PFSK-1 (cell line): ENCODE measurements at regions not wholly inside any gene's neighbourhood (a gene's known extent, or its start where the extent isn't known, plus 50 kb on each side); places are given as distances from the start of the nearest gene placed in this dataset.

ENCODE experiments used
- FOXP2 ChIP-seq: optimal IDR thresholded peaks from 2 replicates; pipeline ENCODE3; 2011; ENCODE audit warnings: borderline replicate concordance, control low read depth, inconsistent platforms; ENCODE audit not compliant: insufficient read depth; ENCODE audit errors: extremely low read length, extremely low read depth
- POLR2AphosphoS5 ChIP-seq: IDR thresholded peaks from 2 replicates; pipeline ENCODE4 v1.6.1; 2012; ENCODE audit warnings: low read depth, mild to moderate bottlenecking, control low read depth, low read length, moderate library complexity
- SIN3A ChIP-seq: IDR thresholded peaks from 2 replicates; pipeline ENCODE4 v1.6.1; 2012; ENCODE audit warnings: mild to moderate bottlenecking, low read length, moderate library complexity, borderline replicate concordance; ENCODE audit not compliant: insufficient read depth
- TAF1 ChIP-seq: IDR thresholded peaks from 2 replicates; pipeline ENCODE4 v1.6.1; 2012; ENCODE audit warnings: low read length, control low read depth, borderline replicate concordance; ENCODE audit not compliant: insufficient read depth
- TF ChIP-seq, protein P1 (sequence below), 2 experiments: IDR thresholded peaks; 2 replicates each; pipeline versions ENCODE4 v1.6.1 to v1.8.0; 2011 to 2012; ENCODE audit warnings: low read depth in 2 of 2, low read length in 2 of 2, control low read depth in 1 of 2, inconsistent platforms in 1 of 2, mild to moderate bottlenecking in 1 of 2, moderate library complexity in 1 of 2; ENCODE audit not compliant: insufficient read depth in 1 of 2

DNA sequence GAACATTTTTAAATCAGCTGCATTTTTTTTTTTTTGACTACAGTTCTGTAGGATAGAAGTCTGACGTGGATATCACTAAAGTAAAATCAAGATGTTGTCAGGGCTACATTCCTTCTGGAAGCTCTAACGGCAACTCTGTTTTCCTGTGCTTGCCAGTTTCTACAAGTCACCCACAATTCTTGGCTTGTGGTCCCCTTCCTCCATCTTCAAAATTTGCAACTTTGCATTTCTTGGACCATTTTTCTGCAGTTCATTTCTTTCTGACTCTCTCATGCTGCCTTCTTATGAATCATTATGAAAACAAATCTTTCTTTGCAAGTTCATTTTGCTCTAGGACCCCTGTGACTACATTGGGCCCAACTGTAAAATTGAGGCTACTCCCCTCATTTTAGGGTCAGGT lies 367.9 kb downstream of the DSC3 start:
- TF ChIP-seq POLR2AphosphoS5 (no peak), SIN3A (no peak), TAF1 (no peak), FOXP2 (no peak)
- TF ChIP-seq, protein P1, sequence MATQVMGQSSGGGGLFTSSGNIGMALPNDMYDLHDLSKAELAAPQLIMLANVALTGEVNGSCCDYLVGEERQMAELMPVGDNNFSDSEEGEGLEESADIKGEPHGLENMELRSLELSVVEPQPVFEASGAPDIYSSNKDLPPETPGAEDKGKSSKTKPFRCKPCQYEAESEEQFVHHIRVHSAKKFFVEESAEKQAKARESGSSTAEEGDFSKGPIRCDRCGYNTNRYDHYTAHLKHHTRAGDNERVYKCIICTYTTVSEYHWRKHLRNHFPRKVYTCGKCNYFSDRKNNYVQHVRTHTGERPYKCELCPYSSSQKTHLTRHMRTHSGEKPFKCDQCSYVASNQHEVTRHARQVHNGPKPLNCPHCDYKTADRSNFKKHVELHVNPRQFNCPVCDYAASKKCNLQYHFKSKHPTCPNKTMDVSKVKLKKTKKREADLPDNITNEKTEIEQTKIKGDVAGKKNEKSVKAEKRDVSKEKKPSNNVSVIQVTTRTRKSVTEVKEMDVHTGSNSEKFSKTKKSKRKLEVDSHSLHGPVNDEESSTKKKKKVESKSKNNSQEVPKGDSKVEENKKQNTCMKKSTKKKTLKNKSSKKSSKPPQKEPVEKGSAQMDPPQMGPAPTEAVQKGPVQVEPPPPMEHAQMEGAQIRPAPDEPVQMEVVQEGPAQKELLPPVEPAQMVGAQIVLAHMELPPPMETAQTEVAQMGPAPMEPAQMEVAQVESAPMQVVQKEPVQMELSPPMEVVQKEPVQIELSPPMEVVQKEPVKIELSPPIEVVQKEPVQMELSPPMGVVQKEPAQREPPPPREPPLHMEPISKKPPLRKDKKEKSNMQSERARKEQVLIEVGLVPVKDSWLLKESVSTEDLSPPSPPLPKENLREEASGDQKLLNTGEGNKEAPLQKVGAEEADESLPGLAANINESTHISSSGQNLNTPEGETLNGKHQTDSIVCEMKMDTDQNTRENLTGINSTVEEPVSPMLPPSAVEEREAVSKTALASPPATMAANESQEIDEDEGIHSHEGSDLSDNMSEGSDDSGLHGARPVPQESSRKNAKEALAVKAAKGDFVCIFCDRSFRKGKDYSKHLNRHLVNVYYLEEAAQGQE (IDR thresholded peaks at IDR 0.05; ENCODE audit: insufficient read depth in 1 of 2, low read depth in 2 of 2, low read length in 2 of 2) = no peak

DNA sequence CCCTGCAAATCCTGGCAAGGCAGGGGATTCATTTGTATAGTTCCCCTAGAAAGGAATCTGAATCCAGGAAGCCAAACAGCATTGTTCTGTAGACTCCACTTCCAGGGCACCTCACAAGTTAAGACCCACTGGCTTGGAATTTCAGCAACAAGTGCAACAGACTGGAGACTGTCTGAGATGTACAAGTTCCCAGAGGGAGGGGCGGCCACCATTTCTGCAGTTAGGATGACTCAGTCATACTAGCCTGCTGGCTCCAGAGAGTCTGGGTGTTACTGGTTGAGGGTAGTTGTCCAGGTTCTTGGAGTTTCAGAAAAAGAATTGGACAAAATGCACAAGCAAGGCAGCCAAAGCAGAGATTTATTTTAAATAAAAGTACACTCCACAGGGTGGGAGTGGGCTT lies 384.2 kb downstream of the DSC3 start:
- no peak for TF ChIP-seq SIN3A
- TF ChIP-seq FOXP2 = no peak
- no peak for TF ChIP-seq TAF1
- TF ChIP-seq POLR2AphosphoS5 = no peak
- TF ChIP-seq, protein P1 (IDR thresholded peaks at IDR 0.05; ENCODE audit: insufficient read depth in 1 of 2, low read depth in 2 of 2, low read length in 2 of 2) = no peak

DNA sequence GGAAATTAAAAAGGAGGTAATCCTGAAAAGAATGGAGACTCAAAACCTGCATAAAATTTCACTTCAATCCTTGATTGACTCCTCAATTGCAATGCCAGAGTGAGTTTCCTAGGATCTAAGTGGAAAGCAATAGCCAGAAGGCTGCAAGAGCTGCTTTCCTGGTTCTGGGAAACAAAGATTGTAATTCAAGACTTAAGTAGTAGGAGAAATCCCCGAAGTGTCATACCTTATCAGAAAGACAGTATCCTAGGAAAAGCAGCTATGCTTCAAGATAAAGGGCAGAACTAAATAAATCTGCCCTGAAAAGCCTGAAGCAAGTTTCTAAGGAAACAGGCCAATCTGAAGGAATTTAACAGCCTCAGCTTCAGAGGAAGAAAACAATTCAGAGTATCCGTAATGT lies 390.2 kb downstream of the DSC3 start:
- TF ChIP-seq, protein P1 (IDR thresholded peaks at IDR 0.05; ENCODE audit: insufficient read depth in 1 of 2, low read depth in 2 of 2, low read length in 2 of 2) = no peak
- no peak for TF ChIP-seq SIN3A
- no peak for TF ChIP-seq POLR2AphosphoS5
- TF ChIP-seq TAF1 = no peak
- TF ChIP-seq FOXP2 = no peak

DNA sequence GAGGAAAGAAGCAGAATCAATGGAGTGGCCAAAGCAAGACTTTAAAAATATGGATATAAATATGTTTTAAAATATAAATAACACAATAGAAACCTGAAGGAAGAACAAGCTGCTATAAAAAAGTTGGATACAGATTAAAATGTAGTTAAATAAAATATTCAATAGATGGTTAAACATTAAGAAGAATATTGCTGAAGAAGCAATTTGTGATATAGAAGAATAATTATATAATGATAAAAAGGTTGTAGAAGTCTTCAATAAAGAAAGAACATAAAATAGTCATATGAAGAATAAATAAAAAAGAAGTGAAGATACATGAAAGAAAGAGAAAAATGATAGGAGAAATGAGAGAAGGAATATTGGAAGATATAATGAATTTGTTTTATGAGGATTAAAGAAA lies 392.0 kb downstream of the DSC3 start:
- TF ChIP-seq POLR2AphosphoS5 (no peak), SIN3A (no peak), TAF1 (no peak), FOXP2 (no peak)
- TF ChIP-seq, protein P1 (IDR thresholded peaks at IDR 0.05; ENCODE audit: insufficient read depth in 1 of 2, low read depth in 2 of 2, low read length in 2 of 2) = no peak

DNA sequence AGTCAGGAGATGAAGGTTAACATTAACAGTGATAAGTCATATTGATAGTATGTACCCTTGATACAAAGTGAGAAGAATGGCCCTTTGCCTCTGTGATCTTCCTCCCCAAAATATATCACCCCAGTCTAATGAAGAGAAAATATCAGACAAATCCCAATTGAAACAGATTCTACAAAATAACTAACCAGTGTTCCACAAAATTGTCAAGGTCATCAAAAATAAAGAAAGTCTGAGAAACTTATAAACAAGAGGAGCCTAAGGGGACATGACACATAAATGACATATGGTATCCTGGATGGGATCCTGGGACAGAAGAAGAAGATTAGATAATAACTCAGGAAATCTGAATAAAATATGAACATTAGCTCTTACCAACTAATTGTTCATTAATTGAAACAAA lies 398.4 kb downstream of the DSC3 start:
- TF ChIP-seq, protein P1 (IDR thresholded peaks at IDR 0.05; ENCODE audit: insufficient read depth in 1 of 2, low read depth in 2 of 2, low read length in 2 of 2) = no peak
- no peak for TF ChIP-seq TAF1
- TF ChIP-seq FOXP2 = no peak
- no peak for TF ChIP-seq POLR2AphosphoS5
- TF ChIP-seq SIN3A = no peak
